ENCODE measurements at regions not wholly inside any gene's neighbourhood (a gene's known extent, or its start where the extent isn't known, plus 50 kb on each side); places are given as distances from the start of the nearest gene placed in this dataset.

GRCh38 chr21:26715116-26715515, 130.1 kb downstream of the ADAMTS1 start:
- BruUV-seq (replicated peaks) = no TSS peak

DNA sequence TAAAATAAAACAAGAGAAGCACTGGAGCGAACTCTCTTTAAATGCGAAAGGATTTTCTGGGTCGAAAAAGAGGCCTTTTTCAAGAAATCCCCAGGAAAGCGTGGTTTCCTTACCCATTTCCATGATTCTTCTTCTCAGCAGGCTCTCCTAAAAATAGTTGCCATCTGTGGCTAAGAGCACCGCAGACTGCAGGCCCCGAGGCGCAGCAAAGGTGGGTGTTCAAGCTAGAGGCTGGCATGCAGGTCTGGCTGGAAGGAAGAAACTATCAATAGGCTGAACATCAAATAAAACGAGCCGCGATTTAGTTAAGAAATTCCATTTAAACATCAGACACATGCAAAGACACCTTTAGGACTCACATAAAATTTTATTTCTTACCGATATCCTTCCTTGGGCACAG, 135.1 kb downstream of the ADAMTS1 start:
- Mint-ChIP-seq H3K9me3 (ENCODE audit: unreplicated experiment) (peaks cover 11% of the 10 kb centered on the region), H3K36me3 (ENCODE audit: insufficient read depth, unreplicated experiment) (peaks cover 5% of the 10 kb centered on the region), H3K4me1 (ENCODE audit: low read depth, unreplicated experiment) (peaks cover 9% of the 10 kb centered on the region), H3K27me3 (ENCODE audit: insufficient read depth, unreplicated experiment) (no peaks in the 10 kb centered on the region), H3K27ac (ENCODE audit: unreplicated experiment) (no peak overlapping the region), H3K4me3 (ENCODE audit: unreplicated experiment) (no peak overlapping the region)
- Histone ChIP-seq H3K4me3 (ENCODE audit: low read depth, low read length) (no peak overlapping the region), H3K4me1 (no peaks in the 10 kb centered on the region; the same call in 1 of the 2 replicates), H3K27me3 (replicated peaks; ENCODE audit: control insufficient read depth, insufficient read depth, low read length) (no peaks in the 10 kb centered on the region), H3K36me3 (ENCODE audit: control insufficient read depth, insufficient read depth, low read length) (no peaks in the 10 kb centered on the region), H3K9me3 (no peaks in the 10 kb centered on the region)
- intact Hi-C loops (cut with micrococcal nuclease; ENCODE audit: unreplicated experiment) = loop anchor here (10.0 kb wide), 1 partner anchor 915 kb away; no protein-coding TSS in a partner anchor
- ChIA-PET POLR2A (no interaction called here), CTCF (no interaction called here)
- no peak for DNase-seq
- BruUV-seq (replicated peaks) = no TSS peak
- no peak for TF ChIP-seq CTCF (IDR thresholded peaks at IDR 0.05; ENCODE audit: insufficient read depth in 1 of 2, low read depth in 1 of 2, low read length in 1 of 2, severe bottlenecking in 1 of 2, unreplicated experiment in 1 of 2)

More at GRCh38 chr21:26715116-26715515, 130.1 kb downstream of the ADAMTS1 start:
- Histone ChIP-seq H3K9me3 (no peaks in the 10 kb centered on the region), H3K4me1 (peaks cover 5% of the 10 kb centered on the region; the same call in 1 of the 2 replicates), H3K4me3 (ENCODE audit: low read depth, low read length) (no peak overlapping the region), H3K27me3 (replicated peaks; ENCODE audit: control insufficient read depth, insufficient read depth, low read length) (no peaks in the 10 kb centered on the region), H3K36me3 (ENCODE audit: control insufficient read depth, insufficient read depth, low read length) (no peaks in the 10 kb centered on the region)
- H3K4me3 Mint-ChIP-seq (ENCODE audit: unreplicated experiment) = no peak overlapping the region
- H3K27ac Mint-ChIP-seq (ENCODE audit: unreplicated experiment) = peak overlapping the region; percentile 44
- H3K27me3 Mint-ChIP-seq (ENCODE audit: insufficient read depth, unreplicated experiment) = no peaks in the 10 kb centered on the region
- peaks cover 15% of the 10 kb centered on the region for H3K4me1 Mint-ChIP-seq (ENCODE audit: low read depth, unreplicated experiment)
- ChIA-PET CTCF (no interaction called here), POLR2A (interaction anchor here (0.5 kb wide), 1 partner anchor 51 kb away, joined by 3 read pairs; no protein-coding TSS in a partner anchor)
- intact Hi-C loops (cut with micrococcal nuclease; ENCODE audit: unreplicated experiment) = loop anchor here (5.0 to 10.0 kb wide), 2 partner anchors 543 to 920 kb away; partner anchors contain the start of gene APP
- peak; percentile 24 to 54 for DNase-seq
- H3K36me3 Mint-ChIP-seq (ENCODE audit: insufficient read depth, unreplicated experiment) = peaks cover 5% of the 10 kb centered on the region
- H3K9me3 Mint-ChIP-seq (ENCODE audit: unreplicated experiment) = peaks cover 11% of the 10 kb centered on the region
- no peak for TF ChIP-seq CTCF (IDR thresholded peaks at IDR 0.05; ENCODE audit: insufficient read depth in 1 of 2, low read depth in 1 of 2, low read length in 1 of 2, severe bottlenecking in 1 of 2, unreplicated experiment in 1 of 2)

- H3K9me3 ChIP-seq = no peaks in the 10 kb centered on the region
- no peak for TF ChIP-seq CTCF (IDR thresholded peaks at IDR 0.05; ENCODE audit: insufficient read depth in 1 of 2, low read depth in 1 of 2, low read length in 1 of 2, severe bottlenecking in 1 of 2, unreplicated experiment in 1 of 2)
- no TSS peak for BruUV-seq (replicated peaks)
- no peaks in the 10 kb centered on the region for H3K36me3 Mint-ChIP-seq (ENCODE audit: insufficient read depth, unreplicated experiment)
- H3K27ac Mint-ChIP-seq (ENCODE audit: unreplicated experiment) = no peak overlapping the region
- no peaks in the 10 kb centered on the region for H3K4me1 ChIP-seq
- H3K9me3 Mint-ChIP-seq (ENCODE audit: unreplicated experiment) = peaks cover under 1% of the 10 kb centered on the region
- no peak overlapping the region for H3K4me3 ChIP-seq (ENCODE audit: low read depth, low read length)
- H3K4me1 Mint-ChIP-seq (ENCODE audit: low read depth, unreplicated experiment) = no peaks in the 10 kb centered on the region
- no peaks in the 10 kb centered on the region for H3K27me3 ChIP-seq (replicated peaks; ENCODE audit: control insufficient read depth, insufficient read depth, low read length)
- POLR2A ChIA-PET = no interaction called here
- intact Hi-C loops (cut with micrococcal nuclease; ENCODE audit: unreplicated experiment) = no loop called here
- no peaks in the 10 kb centered on the region for H3K27me3 Mint-ChIP-seq (ENCODE audit: insufficient read depth, unreplicated experiment)
- DNase-seq = no peak
- CTCF ChIA-PET = no interaction called here
- H3K36me3 ChIP-seq (ENCODE audit: control insufficient read depth, insufficient read depth, low read length) = no peaks in the 10 kb centered on the region
- no peak overlapping the region for H3K4me3 Mint-ChIP-seq (ENCODE audit: unreplicated experiment)
These were observed 136.0 kb upstream of the CYYR1 start for GRCh38 chr21:26709090-26709489.
